IMR-90 (cell line): ENCODE measurements at regions not wholly inside any gene's neighbourhood (a gene's known extent, or its start where the extent isn't known, plus 50 kb on each side); places are given as distances from the start of the nearest gene placed in this dataset.

ENCODE experiments used
- ATAC-seq: fragments of 200-7000 bp; cut with Tn5 transposase; 2 replicates; pipeline ENCODE4 v1.9.1; 2020; ENCODE audit warnings: low read depth, mild to moderate bottlenecking, moderate library complexity
- BruUV-seq: library from RNA; stranded (reverse); fragments of 400-500 nt; replicated peaks from 2 replicates; lab custom pipeline; 2021; lab: Mats Ljungman, UMichigan
- CTCF ChIA-PET: fragments of 300-600 bp; formaldehyde crosslinking; extraction: SDS; loops from one replicate; lab custom pipeline; 2021; ENCODE audit warnings: antibody characterized with exemption; lab: Yijun Ruan, JAX
- POLR2A ChIA-PET: fragments of 300-600 bp; sonication (Branson Sonifier 250); formaldehyde crosslinking; loops from one replicate; lab custom pipeline; 2022; ENCODE audit warnings: antibody characterized with exemption; ENCODE audit not compliant: unreplicated experiment; lab: Charles Lee
- DNase-seq: peaks from one replicate; pipeline ENCODE4 v3.0.0; 2013
- H2AFZ ChIP-seq: replicated peaks from 2 replicates; pipeline ENCODE3; 2013; ENCODE audit warnings: low read length, mild to moderate bottlenecking; ENCODE audit not compliant: poor library complexity
- H2AK5ac ChIP-seq: 2 replicates; pipeline ENCODE4 v1.6.1; 2013; ENCODE audit warnings: low read depth, low read length, inconsistent platforms
- H2AK9ac ChIP-seq: replicated peaks from 2 replicates; pipeline ENCODE3; 2013; ENCODE audit warnings: mild to moderate bottlenecking, low read depth, low read length, moderate library complexity; ENCODE audit not compliant: poor library complexity
- H2BK120ac ChIP-seq: 2 replicates; pipeline ENCODE4 v1.6.1; 2013; ENCODE audit warnings: low read depth, low read length, inconsistent platforms
- H2BK15ac ChIP-seq: 3 replicates; pipeline ENCODE4 v1.6.1; 2013; ENCODE audit warnings: low read depth, low read length, inconsistent platforms
- H2BK20ac ChIP-seq: 2 replicates; pipeline ENCODE4 v1.6.1; 2013; ENCODE audit warnings: low read depth, mild to moderate bottlenecking, inconsistent platforms, low read length, moderate library complexity
- H2BK5ac ChIP-seq: 2 replicates; pipeline ENCODE4 v1.6.1; 2013; ENCODE audit warnings: mild to moderate bottlenecking, low read depth, low read length, inconsistent platforms; ENCODE audit not compliant: poor library complexity, severe bottlenecking
- H3K14ac ChIP-seq: replicated peaks from 2 replicates; pipeline ENCODE4 v1.6.1; 2013; ENCODE audit warnings: low read depth, low read length, inconsistent platforms
- H3K18ac ChIP-seq: 2 replicates; pipeline ENCODE4 v1.6.1; 2013; ENCODE audit warnings: low read depth, low read length, control low read depth
- H3K23ac ChIP-seq: 2 replicates; pipeline ENCODE4 v1.6.1; 2013; ENCODE audit warnings: low read depth, low read length, inconsistent platforms
- H3K27ac ChIP-seq: 2 replicates; pipeline ENCODE4 v1.5.1; 2013; ENCODE audit warnings: mild to moderate bottlenecking, control low read depth, low read length; ENCODE audit not compliant: insufficient read depth
- H3K27me3 ChIP-seq: 2 replicates; pipeline ENCODE4 v1.6.1; 2013; ENCODE audit warnings: low read length; ENCODE audit not compliant: control insufficient read depth, insufficient read depth
- H3K36me3 ChIP-seq: 2 replicates; pipeline ENCODE4 v1.6.1; 2013; ENCODE audit warnings: low read length, mixed read lengths; ENCODE audit not compliant: control insufficient read depth, insufficient read depth
- H3K4ac ChIP-seq: 2 replicates; pipeline ENCODE4 v1.6.1; 2013; ENCODE audit warnings: low read depth, low read length, inconsistent platforms
- H3K4me1 ChIP-seq: 2 replicates; pipeline ENCODE4 v1.6.1; 2013; ENCODE audit warnings: low read length, mixed read lengths; ENCODE audit not compliant: control insufficient read depth, insufficient read depth
- H3K4me2 ChIP-seq: 2 replicates; pipeline ENCODE4 v1.6.1; 2013; ENCODE audit warnings: low read depth, mild to moderate bottlenecking, control low read depth, low read length, moderate library complexity
- H3K4me3 ChIP-seq: 2 replicates; pipeline ENCODE4 v1.5.1; 2013; ENCODE audit warnings: low read depth, mild to moderate bottlenecking, control low read depth, low read length, moderate library complexity; ENCODE audit not compliant: insufficient read depth
- H3K56ac ChIP-seq: 2 replicates; pipeline ENCODE4 v1.6.1; 2013; ENCODE audit warnings: low read length, inconsistent platforms; ENCODE audit not compliant: insufficient read depth; ENCODE audit errors: extremely low read depth
- H3K79me1 ChIP-seq, 2 experiments: 2 replicates each; pipeline ENCODE4 v1.6.1; 2013; ENCODE audit warnings: low read length in 2 of 2, inconsistent platforms in 1 of 2, low read depth in 1 of 2
- H3K9ac ChIP-seq: 2 replicates; pipeline ENCODE4 v1.6.1; 2013; ENCODE audit warnings: low read depth, low read length, control low read depth
- H3K9me1 ChIP-seq: 2 replicates; pipeline ENCODE4 v1.6.1; 2013; ENCODE audit warnings: low read length, inconsistent platforms; ENCODE audit not compliant: insufficient read depth
- H3K9me3 ChIP-seq: 2 replicates; pipeline ENCODE4 v1.6.1; 2013; ENCODE audit warnings: low read length; ENCODE audit not compliant: control insufficient read depth, insufficient read depth
- H4K20me1 ChIP-seq: 2 replicates; pipeline ENCODE4 v1.6.1; 2013; ENCODE audit warnings: low read length, inconsistent platforms; ENCODE audit not compliant: insufficient read depth
- H4K5ac ChIP-seq: 2 replicates; pipeline ENCODE4 v1.6.1; 2013; ENCODE audit warnings: mild to moderate bottlenecking, low read depth, low read length, control low read depth
- H4K8ac ChIP-seq, 2 experiments: 2 replicates each; pipeline ENCODE4 v1.6.1; 2013; ENCODE audit warnings: low read depth in 2 of 2, low read length in 2 of 2, control low read depth in 1 of 2, inconsistent platforms in 1 of 2
- H4K91ac ChIP-seq: 2 replicates; pipeline ENCODE4 v1.6.1; 2013; ENCODE audit warnings: low read depth, low read length, inconsistent platforms; ENCODE audit not compliant: insufficient read depth
- BHLHE40 ChIP-seq: fragments of 150-350 bp; IDR thresholded peaks from 2 replicates; pipeline ENCODE4 v1.6.1; 2016; ENCODE audit warnings: mild to moderate bottlenecking, low read depth, low read length
- CEBPB ChIP-seq: IDR thresholded peaks from 2 replicates; pipeline ENCODE4 v1.6.1; 2012; ENCODE audit warnings: low read depth, low read length, improper control_type of control experiment
- CTCF ChIP-seq: conservative IDR thresholded peaks from 2 replicates; pipeline ENCODE4 v1.5.1; 2012; ENCODE audit warnings: mild to moderate bottlenecking, low read depth, low read length, improper control_type of control experiment
- ELK1 ChIP-seq: fragments of 150-350 bp; IDR thresholded peaks from 2 replicates; pipeline ENCODE4 v1.6.1; 2016; ENCODE audit warnings: low read depth, mild to moderate bottlenecking, low read length, moderate library complexity, borderline replicate concordance
- FOS ChIP-seq: fragments of 150-350 bp; IDR thresholded peaks from 2 replicates; pipeline ENCODE4 v1.6.1; 2016; ENCODE audit warnings: low read depth, low read length
- MAFK ChIP-seq: IDR thresholded peaks from 2 replicates; pipeline ENCODE4 v1.6.1; 2012; ENCODE audit warnings: low read depth, low read length, improper control_type of control experiment
- MAZ ChIP-seq: IDR thresholded peaks from 2 replicates; pipeline ENCODE4 v1.6.1; 2012; ENCODE audit warnings: low read depth, mild to moderate bottlenecking, low read length, improper control_type of control experiment, moderate library complexity, borderline replicate concordance
- MXI1 ChIP-seq: IDR thresholded peaks from 2 replicates; pipeline ENCODE4 v1.6.1; 2012; ENCODE audit warnings: low read depth, mild to moderate bottlenecking, low read length, moderate library complexity, borderline replicate concordance
- NFE2L2 ChIP-seq: fragments of 150-350 bp; IDR thresholded peaks from 2 replicates; pipeline ENCODE4 v1.6.1; 2016; ENCODE audit warnings: low read depth, mild to moderate bottlenecking, low read length
- POLR2A ChIP-seq: IDR thresholded peaks from 2 replicates; pipeline ENCODE4 v1.6.1; 2012; ENCODE audit warnings: mild to moderate bottlenecking, low read depth, low read length
- RAD21 ChIP-seq: IDR thresholded peaks from 2 replicates; pipeline ENCODE4 v1.6.1; 2012; ENCODE audit warnings: low read length, improper control_type of control experiment
- RCOR1 ChIP-seq: IDR thresholded peaks from 2 replicates; pipeline ENCODE4 v1.6.1; 2012; ENCODE audit warnings: mild to moderate bottlenecking, low read length, improper control_type of control experiment; ENCODE audit not compliant: insufficient replicate concordance
- RFX5 ChIP-seq: IDR thresholded peaks from 2 replicates; pipeline ENCODE4 v1.8.0; 2012; ENCODE audit warnings: low read depth, mild to moderate bottlenecking, low read length, moderate library complexity
- SMC3 ChIP-seq: fragments of 150-350 bp; IDR thresholded peaks from 2 replicates; pipeline ENCODE4 v1.6.1; 2016; ENCODE audit warnings: low read depth, mild to moderate bottlenecking, antibody characterized with exemption, low read length, moderate library complexity
- WGBS, 2 experiments: methylation state at CpG; one replicate each; pipeline versions ENCODE4 v1.1.5 to v1.1.7; 2013; ENCODE audit warnings: missing lambda C conversion rate in 2 of 2; ENCODE audit not compliant: insufficient read length in 1 of 2; ENCODE audit errors: extremely low coverage in 2 of 2; 5-methylcytosine and 5-hydroxymethylcytosine counted together
- dilution Hi-C: fragments of 300-500 bp; cut with HindIII; formaldehyde crosslinking; loops from one replicate; pipeline ENCODE4 v1.14.3; 2018; ENCODE audit warnings: low sequenced_read_pairs; ENCODE audit not compliant: unreplicated experiment
- in situ Hi-C: fragments of 300-500 bp; cut with MboI; formaldehyde crosslinking; loops from 3 replicates; pipeline ENCODE4 v1.14.3; 2019; ENCODE audit warnings: low sequenced_read_pairs, inconsistent platforms, mixed read lengths
- intact Hi-C: fragments of 100-400 bp; cut with micrococcal nuclease; formaldehyde crosslinking; loops from 2 replicates; pipeline ENCODE4 v1.10.0; 2022
- TF ChIP-seq, protein P1 (sequence below): fragments of 150-350 bp; IDR thresholded peaks from 2 replicates; pipeline ENCODE4 v1.6.1; 2017; ENCODE audit warnings: mild to moderate bottlenecking, antibody characterized with exemption, low read length, low read depth

DNA sequence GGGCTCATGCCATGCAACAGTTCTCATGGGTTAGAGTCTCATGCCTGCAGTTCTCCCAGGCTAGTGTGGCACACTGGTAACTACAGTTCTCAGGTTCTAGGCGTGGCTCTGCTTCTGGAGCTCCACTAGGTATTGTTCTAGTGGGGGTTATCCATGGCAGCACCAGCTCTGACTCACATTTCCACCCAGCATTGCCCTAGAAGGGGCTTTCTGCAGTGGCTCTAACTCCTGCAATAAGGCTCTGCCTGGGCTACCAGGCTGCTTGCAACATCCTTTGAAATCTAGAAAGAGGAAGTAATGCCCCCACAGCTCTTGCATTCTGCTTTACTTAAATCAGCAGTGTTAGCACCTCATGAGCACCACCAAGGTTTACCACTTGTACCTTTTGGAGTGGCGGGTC is 220.3 kb upstream of the ARID2 start:
- no peak overlapping the region for H2BK5ac ChIP-seq
- no peak overlapping the region for H2BK20ac ChIP-seq
- H3K4me3 ChIP-seq: no peak overlapping the region
- no peak overlapping the region for H2AK5ac ChIP-seq
- no peak overlapping the region for H3K9ac ChIP-seq
- no peak overlapping the region for H3K4ac ChIP-seq
- in situ Hi-C loops (no loop called here), dilution Hi-C loops (no loop called here), intact Hi-C loops (no loop called here)
- ChIA-PET CTCF (no interaction called here), POLR2A (no interaction called here)
- no TSS peak for BruUV-seq
- H3K14ac ChIP-seq: no peak overlapping the region
- H3K18ac ChIP-seq: no peak overlapping the region
- WGBS, 2 experiments: no CpG with 5 or more reads among the region's 2 CpGs
- H2AK9ac ChIP-seq: no peak overlapping the region
- no peak overlapping the region for H3K23ac ChIP-seq
- no peaks in the 10 kb centered on the region for H3K79me1 ChIP-seq
- H3K9me1 ChIP-seq: no peaks in the 10 kb centered on the region
- peaks cover 3% of the 10 kb centered on the region; the same call in 1 of the 2 replicates for H3K27me3 ChIP-seq
- no peaks in the 10 kb centered on the region for H3K36me3 ChIP-seq
- H3K4me2 ChIP-seq: no peak overlapping the region
- H4K20me1 ChIP-seq: no peaks in the 10 kb centered on the region
- H2BK120ac ChIP-seq: no peak overlapping the region
- H3K4me1 ChIP-seq: no peaks in the 10 kb centered on the region
- no peak overlapping the region for H4K5ac ChIP-seq
- TF ChIP-seq RAD21: no peak
- no peak for TF ChIP-seq CTCF
- TF ChIP-seq, protein P1, sequence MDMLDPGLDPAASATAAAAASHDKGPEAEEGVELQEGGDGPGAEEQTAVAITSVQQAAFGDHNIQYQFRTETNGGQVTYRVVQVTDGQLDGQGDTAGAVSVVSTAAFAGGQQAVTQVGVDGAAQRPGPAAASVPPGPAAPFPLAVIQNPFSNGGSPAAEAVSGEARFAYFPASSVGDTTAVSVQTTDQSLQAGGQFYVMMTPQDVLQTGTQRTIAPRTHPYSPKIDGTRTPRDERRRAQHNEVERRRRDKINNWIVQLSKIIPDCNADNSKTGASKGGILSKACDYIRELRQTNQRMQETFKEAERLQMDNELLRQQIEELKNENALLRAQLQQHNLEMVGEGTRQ: no peak
- TF ChIP-seq FOS: no peak
- TF ChIP-seq BHLHE40: no peak
- no peak for TF ChIP-seq SMC3
- TF ChIP-seq MXI1: no peak
- no peak for TF ChIP-seq ELK1
- TF ChIP-seq MAZ: no peak
- no peak for TF ChIP-seq MAFK
- no peak for TF ChIP-seq RCOR1
- no peak for TF ChIP-seq CEBPB
- TF ChIP-seq POLR2A: no peak
- TF ChIP-seq NFE2L2: no peak
- no peak for TF ChIP-seq RFX5
- H2AFZ ChIP-seq: no peak overlapping the region
- H3K9me3 ChIP-seq: no peaks in the 10 kb centered on the region
- DNase-seq: no peak
- no peak for ATAC-seq
- H3K27ac ChIP-seq: no peak overlapping the region
- no peak overlapping the region for H2BK15ac ChIP-seq
- no peak overlapping the region for H3K56ac ChIP-seq
- H4K8ac ChIP-seq: no peak overlapping the region
- no peak overlapping the region for H4K91ac ChIP-seq
